ENCODE measurements at regions not wholly inside any gene's neighbourhood (a gene's known extent, or its start where the extent isn't known, plus 50 kb on each side); places are given as distances from the start of the nearest gene placed in this dataset.
A peak's percentile ranks its signal among the peaks of the same experiment; 100 is the strongest.

DNA sequence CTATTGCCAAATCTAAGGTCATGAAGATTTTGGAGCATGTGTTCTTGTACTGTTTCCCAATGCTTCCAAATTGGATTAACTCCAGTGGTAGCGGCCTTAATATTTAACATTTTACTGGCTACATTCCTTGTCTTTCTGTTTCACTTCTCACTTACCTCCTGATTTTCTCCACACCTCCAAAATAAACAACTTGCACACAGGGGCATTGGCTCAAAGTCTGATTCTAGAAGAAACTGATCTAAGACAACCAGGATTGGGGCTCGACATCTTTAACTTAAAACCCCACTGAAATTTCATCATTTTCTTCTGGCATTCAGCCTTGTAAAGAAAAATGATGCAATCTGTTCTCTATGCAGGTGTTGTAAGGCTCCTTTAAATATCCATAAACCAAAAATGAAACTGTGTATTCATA, 557.9 kb upstream of the ID4 start:
- no peak for DNase-seq

DNA sequence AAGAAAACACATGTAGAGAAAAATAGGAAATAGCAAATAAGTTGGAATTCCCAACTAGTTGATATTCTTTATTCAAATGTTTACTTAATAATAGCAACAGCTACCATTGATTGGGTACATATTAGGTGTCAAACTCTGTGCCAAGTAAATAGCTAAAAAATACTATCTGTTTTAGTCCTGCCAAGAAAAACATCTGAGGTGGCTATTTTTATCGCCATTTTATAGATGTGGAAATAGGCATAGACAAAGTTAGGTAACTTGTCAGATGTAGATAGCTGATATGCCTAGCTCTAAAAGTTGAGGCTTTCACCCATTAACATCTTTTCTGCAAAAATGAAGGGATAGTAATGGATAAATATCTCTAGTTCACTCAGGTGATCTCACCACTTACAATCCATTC, 549.2 kb upstream of the ID4 start:
- DNase-seq: no peak

DNA sequence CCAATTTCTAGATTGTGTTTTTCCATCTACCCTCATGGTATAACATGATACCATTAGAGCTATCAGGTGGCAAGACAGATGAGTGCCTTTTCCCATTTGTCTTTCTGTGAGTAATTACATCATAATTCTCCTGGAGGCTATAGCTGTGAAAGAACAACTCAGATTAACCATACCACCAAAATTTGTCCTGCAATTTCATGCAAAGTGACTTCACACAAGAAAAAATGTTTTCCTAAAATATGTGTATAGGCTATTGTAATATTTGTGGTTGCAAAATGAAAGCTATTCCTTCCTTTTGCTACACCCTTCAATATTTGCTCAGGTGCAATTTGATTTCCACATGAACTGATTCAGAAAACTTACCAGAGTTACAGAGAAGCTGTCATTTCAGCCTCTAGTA, 547.7 kb upstream of the ID4 start:
- DNase-seq: no peak

DNA sequence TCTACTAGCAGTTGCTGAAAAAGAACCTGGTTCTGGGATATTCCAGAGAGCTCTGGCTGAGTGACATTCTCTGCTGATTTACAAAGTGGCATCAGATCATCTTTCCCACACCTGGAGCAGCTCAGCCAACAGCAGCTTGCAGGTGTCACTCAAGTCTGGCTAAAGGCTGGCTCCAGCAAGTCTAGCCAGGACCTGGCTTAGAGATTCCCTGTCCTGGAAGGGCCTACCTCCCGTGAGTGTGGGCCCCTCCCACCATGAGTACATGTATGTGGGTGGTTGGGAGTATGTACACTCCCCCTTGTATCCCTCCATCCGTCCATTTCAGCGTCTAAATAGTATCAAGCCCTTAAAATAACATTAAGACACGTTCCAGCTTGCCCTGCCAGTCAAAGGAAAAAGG, 539.3 kb upstream of the ID4 start:
- peak in 1 of 2 experiments; percentile 16 for DNase-seq

DNA sequence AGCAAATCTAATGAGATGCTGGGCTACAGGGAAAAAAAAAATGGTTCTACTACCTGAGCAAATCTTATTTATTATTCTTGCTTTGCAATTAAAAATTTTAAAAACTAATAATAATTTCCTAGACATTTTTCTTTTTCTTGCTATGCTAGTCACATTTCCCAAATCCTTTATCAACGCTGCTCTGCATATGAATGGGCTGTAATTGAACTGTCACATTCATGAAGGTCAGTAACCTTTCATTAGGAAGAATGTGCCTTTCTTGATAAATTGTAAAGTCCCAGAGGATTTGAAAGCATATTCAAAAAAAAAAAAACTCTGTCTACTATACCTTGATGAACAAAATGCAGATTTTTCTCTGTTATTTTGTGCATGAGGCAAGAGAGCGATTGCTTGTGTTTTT, 538.7 kb upstream of the ID4 start:
- DNase-seq: no peak

DNA sequence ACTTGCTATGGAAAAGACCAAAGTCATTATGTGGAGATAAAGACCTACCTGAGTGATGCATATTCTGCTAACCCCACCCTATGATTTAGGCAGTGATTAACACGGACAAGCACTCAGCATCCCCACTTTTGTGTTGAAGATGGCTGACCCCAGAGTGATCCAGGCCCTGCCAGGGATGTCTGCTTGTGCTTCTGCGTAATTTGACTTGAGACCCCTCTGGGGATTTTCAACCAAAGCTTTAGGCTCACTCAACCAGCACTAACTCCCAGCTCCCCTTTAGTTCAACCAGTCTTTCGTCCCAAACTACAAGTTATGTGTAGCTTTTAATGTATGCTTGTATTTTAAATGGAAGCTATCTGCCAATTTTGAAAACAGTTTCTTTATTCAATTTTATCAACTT, 538.0 kb upstream of the ID4 start:
- DNase-seq: no peak

DNA sequence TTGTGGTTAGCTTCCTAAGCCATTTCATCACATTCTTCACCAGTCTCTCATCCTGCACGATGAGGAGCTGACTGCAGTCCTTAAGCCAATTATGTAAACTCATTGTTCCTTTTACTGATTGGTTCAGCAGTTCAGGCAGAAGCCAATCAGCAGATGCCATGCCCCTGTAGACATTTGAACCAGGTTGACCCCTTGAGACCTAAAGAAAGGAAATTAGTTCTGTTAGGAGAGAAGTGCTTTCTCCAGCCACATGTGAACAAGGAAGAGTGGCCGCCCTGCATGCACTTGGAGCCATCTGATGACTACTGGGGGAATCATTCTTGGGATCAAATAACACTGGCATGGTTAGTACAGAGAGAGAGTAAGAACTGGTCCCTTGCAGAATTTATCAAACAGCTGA, 535.2 kb upstream of the ID4 start:
- DNase-seq: peak in 1 of 2 experiments; percentile 12

DNA sequence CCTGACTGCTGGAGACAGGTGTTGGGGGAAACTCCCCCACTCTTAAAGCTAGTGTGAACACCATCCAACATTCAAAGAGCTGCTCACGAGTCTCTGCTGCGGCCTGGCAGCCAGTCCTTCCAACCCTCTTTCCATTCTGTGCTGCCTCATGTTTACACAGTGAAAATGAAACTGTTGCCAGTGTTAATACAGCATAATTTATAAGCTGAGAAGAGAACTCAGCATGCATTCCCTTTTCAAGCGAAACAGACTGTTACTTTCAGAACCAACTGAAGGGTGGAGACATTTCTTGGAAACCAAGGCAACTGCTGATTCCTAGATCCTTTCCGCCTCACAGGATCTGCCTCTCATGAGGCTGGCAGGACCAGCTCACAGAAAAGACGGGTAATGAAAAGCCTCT, 533.8 kb upstream of the ID4 start:
- peak; percentile 26 to 56 for DNase-seq

DNA sequence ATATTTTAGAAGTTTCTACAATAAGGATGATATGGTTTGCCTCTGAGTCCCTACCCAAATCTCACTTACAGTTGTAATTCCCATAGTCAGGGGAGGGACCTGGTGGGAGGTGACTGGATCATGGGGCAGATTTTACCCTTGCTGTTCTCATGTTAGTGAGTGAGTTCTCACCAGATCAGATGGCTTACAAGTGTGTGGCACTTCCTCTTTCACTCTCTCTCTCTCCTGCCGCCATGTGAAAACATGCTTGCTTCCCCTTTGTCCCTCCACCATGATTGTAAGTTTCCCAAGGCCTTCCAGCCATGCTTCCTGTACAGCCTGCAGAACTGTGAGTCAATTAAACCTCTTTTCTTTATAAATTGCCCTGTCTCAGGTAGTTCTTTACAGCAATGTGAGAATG, 527.5 kb upstream of the ID4 start:
- DNase-seq: no peak

DNA sequence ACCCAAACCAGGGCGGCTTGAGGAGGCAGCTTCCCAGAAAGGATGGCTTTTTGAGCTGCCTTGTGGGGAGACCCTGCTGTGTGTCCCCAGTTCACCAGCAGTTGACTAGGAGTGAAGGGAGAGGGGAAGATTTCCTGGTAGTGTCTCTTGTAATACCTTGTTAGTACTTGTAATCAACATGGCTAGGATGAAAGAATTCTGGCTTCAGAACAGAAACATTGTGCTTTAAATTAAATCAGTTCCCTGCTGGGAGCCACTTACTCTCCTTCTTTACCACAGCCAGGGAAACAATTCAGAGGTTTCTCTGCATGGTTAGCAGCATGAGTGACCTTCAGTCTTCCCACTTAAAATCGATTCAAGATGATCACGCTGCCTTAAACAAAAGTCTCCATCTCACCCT, 525.4 kb upstream of the ID4 start:
- DNase-seq: no peak

DNA sequence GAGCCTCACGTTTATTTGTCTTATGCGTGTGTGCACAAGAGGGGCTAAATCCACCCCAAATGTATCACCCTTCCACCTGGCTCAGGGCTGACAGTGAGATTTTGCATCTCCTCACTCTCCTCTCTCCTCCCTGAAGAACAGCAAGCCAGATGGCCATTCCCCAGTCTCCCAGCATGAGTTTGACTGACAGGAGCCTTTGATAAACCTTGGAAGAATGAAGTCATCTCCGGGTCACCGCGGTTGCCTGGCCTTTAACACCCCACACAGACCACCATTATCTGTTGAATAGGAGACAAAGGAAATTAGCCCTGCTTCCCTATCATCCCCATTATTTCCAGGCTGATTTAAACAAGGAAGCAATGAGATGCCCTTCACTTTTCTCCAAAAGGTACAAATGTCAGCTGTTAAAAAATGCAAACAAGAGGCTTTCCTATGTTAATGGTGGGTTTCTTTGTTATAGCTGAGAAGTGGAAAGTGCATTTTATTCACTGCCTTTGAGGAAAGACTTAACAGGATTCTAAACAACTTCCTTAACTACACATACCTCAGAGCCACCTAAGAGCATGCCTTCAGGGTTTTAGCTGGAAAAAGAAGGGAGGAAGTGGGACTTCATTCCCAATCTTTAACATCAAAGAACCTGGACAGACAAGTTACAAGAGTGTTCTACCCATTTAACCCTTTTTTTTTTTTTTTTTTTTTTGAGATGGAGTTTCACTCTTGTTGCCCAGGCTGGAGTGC, 524.8 kb upstream of the ID4 start:
- no peak for DNase-seq

DNA sequence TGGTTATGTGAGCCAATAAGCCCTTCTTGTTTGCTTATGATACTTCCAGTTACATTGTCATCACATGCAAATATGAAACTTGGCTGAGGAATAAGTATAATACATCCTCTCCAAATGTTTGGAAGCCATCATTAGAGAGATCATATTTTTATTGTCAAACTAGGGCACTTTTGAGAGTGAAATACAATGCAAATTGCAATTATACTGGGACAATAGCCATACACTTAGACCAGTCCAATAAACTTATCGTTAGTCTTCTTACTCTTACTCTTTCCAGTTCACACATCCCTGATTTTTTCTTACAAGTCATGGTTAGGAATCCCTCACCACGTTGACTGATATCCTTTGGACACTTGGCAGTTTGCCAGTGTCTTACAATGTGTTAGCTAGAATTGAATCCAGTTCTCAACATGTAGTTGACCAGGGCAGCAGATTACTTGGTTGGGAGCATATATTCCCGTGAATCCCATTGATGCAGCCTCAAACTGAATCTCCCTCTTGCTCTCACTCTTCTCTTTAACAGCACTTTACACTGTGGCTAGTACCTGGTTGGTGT, 519.7 kb upstream of the ID4 start:
- no peak for DNase-seq

DNA sequence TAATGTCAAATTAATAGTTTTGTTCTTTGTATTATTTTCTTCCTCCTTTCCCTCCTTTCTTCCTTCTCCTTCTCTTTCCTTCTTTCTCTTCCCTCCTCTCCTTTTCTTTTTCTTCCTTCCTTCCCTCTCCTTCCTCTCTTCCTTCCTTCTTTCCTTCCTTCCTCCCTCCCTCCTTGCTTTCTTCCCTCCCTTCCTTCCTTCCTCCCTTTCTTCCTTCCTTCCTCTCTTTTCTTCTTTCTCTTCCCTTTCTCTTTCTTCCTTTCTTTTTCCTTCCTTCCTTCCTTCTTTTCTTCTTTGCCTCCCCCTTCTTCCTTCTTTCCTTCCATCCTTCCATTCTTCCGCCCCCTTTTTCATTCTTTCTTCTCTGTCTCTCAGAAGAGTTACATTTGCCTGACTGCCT, 518.2 kb upstream of the ID4 start:
- DNase-seq: no peak

DNA sequence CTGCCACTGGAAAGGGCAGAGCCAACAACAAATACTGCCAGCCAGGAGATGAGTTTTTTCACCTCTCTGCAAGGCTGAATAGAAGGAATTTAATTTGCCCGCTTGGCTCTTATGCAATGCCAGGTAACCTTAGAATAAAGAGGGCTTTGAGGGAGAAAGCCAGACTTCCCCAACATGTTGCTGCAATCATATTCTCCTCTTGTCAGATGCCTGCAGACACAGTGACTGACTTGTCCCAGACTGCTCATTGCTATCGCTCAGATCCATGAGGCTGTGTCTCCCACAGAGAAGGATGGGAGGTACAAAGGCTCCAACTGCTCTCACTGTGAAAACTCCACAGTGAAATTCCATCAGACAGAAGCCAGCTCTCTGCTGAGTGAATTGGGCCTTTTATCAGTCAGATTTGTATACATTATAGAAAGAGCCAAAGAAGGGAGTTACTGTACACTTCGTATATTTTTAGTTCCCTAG, 517.0 kb upstream of the ID4 start:
- no peak for DNase-seq

DNA sequence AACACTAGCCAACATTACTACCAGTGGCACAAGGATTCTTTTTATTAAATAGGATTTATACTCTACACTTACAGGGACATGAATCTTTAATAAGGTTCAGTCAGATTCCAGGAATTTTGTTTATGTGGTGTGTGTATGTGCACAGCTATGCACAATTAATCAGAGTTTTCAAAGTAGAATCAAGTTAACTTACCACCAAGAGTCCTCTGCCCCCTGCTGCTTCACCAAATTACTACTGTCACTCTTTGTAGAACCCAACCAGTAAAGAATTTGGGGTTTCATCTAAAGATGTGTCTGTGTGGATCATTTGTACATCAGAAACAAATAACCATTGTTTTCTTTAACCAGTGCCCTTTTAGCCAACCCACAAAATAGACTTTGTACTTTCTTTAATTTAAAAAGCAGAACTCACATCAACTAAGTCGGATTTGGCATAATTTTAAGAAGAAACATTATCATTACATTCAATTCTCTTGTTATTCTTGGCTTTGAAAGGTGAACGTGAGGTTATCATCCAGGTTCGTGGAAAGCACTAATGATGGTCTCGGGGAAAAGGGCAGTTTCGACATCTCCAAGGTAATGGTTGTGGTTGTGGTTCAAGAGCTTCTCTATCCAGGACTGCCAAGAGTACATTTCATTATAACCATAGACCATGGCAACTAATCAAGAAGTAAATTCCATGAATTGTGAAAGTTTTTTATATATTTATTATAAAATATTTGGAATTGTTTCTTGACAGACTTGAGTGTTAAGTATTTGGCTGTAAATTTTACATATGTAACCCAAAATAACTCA, 514.3 kb upstream of the ID4 start:
- DNase-seq: no peak

DNA sequence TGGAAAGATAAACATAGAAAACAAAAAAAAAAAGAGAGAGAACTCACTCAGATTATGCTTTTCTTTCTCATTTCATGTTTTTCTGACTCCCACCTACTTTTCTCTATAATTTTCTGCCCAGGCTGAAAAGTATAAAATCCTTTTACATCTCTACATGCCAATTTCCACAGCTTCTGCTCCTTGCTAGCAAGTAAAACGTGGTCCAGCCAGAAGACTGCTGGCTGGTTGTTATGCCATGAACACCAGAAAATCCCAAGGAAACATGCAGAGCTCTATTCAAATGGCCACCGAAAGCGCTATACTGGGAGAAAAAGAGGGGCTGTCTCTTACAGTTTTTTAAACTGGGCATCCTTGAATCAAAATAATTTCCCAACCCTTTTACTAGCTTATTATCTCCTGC, 512.8 kb upstream of the ID4 start:
- DNase-seq: no peak

DNA sequence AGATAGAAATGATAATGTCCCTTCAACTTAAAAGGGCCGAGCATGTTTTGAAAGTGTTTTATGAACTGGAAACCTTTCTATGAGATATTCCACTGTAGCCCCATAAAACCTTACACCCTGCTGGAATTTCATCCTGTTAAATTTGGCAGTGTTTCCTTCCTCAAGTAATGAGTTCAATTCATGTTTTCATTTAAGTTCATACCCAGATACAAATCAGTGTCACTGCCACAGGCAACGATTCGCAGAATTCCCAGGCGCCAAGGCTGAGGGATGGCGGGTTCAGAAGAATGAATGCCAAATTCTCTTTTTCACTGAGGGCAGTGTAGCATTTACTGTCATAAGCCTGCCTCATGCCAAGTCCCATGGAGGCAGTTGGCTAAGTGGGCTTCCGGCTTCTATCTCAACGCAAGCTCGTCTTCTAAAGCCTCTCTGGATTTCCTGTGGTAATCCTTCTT, 511.8 kb upstream of the ID4 start:
- no peak for DNase-seq

DNA sequence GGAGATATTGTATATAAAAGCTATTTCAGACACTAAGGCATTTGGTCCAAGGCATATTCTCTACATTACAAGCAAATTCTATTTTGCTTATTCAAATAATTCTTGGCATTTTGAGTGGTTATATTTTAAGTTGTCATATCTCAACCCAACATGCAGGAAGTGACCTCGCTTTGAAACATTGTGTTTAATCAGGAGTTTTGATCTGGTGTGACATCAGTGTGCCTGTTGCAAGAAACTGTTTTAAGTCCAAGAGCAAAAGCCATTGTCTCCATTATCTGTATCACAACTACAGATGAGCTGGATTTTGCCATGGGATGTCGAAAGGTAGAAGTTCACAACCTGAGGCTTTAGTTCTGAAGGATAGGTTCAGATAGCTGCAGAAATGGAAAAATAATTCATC, 509.9 kb upstream of the ID4 start:
- DNase-seq: no peak

DNA sequence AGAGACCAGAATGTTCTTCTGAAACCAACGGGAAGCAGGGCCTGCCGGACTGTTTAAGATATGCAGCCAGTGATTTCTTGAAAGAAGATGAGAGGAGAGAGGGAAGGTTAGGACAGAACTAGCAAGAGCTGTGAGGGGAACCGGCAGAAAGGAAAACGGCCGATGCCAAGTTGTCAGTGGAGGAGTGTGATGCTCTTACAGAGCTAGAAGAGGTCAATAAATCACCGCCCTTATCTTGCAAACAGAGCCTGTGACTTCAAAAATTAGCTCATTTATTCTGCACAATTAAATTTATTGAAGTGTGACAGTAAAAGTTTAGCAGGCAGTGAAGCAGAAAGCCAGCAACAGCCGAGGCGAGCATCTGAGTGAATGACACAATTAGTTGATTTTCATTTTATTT, 509.5 kb upstream of the ID4 start:
- no peak for DNase-seq

DNA sequence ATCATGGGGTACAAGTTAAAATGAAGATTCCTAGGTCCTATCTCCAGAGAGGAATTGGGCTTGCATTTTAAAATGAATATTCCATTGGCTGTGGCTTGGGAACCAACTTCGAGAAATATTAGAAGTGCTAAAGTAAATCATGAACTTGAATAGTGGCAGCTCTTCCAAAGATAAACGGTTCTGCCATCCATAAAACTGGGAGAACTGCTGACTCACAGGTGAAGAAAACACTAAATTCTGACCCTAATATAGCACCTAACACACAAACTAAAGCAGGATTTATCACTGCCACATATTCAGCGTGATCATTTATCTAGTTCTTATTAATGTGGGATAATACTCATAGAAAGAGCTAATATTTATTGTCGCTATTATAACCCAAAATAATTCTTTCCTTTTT, 508.1 kb upstream of the ID4 start:
- no peak for DNase-seq

DNA sequence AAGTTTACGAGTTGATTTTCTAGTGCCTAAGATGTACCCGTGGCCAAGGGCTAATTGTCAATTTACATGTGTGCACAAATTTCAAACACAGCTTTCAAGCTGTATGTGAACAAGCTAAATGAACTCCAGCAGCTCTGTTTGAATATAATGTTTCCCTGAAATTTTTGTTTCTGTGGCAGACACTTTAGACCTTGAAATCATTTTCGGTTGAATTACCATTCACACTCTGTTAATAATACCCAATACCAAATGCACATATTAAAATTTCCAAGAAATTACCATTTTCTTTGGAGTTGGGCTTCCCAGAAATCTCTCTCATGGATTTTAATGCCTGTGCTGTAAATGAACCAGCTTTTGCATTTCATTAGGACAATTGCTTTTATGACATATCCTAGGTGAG, 506.1 kb upstream of the ID4 start:
- no peak for DNase-seq

DNA sequence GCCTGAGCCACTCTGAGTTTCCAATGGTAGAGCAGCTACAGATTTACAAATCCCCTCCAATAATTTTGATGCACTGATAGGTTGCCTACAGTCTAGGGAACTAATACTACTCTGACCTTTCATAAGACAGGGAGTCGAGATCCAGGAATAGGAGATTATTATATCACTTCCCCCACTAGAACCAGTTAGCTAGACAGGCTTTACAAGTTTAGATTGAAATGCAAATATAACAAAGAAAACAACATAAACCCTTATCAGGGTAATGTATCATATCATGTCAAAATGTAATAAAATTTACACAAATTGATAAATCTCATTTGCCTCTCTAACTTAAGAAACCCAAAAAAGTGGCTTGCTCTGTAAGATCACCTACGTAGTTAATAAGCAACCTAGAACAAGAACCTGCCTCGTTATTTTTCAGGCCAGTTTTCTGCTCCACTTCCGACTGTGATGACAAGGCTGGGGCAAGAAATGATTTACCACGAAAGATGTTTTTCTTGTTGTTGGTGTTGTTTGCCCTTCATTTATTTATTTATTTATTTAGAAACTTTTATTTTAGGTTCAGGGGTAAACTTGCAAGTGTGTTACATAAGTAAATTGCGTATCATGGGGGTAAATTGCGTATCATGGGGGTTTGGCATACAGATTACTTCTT, 504.2 kb upstream of the ID4 start:
- DNase-seq: no peak

DNA sequence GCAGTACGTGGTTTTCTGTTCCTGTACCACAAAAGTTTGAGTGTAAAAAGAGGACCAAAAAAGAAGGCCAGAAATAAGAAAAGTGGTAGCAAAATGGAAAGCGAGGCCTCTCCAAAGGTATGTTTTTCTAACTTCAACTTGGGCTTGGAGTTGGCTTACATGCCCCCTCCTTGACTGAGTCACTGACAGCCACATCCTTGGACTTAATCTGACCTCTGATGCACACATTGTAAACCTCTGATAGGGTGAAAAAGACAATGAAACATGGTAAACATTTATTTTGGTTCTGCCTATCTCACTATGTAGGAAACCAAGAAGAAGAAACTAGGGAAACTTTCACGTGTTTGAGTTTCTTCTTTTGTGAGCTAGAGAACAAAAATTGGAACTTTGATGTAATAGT, 503.2 kb upstream of the ID4 start:
- DNase-seq: no peak

DNA sequence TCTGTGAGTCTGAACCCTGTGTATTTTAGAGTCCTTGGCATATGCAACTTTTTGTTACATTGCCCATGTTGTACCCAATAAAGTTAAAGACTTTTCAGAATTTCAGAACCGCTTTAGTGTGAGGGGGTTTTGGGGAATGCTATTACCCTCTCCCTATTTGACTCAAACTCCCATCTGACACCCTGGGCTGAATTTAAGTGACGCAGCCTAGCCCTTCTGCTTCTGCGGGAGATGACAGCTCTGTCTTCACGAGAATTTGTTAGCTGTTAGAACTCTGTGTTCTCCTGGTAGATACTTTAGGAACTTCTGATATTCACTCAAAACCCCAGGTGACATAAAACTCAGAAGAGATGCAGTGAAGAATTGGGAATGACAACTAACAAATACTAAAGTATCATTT, 500.6 kb upstream of the ID4 start:
- no peak for DNase-seq
